GM04503 (cell line): ENCODE measurements at regions not wholly inside any gene's neighbourhood (a gene's known extent, or its start where the extent isn't known, plus 50 kb on each side); places are given as distances from the start of the nearest gene placed in this dataset.

Experiments used
- DNase-seq: peaks from one replicate; pipeline ENCODE4 v3.0.0-alpha.2; 2012; ENCODE audit warnings: low read depth

DNA sequence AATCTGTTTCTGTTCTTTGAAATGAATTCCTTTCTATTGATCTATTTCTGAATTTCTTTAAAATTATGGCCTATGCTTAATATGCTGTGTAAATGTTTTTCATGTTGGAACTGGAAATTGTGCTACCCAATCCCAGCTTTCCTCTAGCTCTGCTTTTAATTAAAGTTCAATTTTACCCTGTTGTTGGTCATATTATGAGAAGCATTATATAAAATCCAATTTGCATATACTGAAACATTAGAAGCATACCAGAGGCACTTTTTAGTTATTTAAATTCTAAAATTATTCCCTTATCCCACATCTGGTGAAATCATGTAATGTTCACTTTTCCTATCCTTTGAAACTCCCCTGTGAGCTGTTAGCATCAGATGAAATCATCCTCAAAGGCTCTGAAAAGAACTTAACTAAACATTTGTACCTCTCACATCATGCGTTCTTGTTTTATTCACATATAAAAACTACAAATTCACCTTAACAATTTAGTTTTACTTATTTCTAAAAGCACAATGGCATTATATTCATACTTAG lies 160.6 kb upstream of the COL21A1 start:
- no peak for DNase-seq

DNA sequence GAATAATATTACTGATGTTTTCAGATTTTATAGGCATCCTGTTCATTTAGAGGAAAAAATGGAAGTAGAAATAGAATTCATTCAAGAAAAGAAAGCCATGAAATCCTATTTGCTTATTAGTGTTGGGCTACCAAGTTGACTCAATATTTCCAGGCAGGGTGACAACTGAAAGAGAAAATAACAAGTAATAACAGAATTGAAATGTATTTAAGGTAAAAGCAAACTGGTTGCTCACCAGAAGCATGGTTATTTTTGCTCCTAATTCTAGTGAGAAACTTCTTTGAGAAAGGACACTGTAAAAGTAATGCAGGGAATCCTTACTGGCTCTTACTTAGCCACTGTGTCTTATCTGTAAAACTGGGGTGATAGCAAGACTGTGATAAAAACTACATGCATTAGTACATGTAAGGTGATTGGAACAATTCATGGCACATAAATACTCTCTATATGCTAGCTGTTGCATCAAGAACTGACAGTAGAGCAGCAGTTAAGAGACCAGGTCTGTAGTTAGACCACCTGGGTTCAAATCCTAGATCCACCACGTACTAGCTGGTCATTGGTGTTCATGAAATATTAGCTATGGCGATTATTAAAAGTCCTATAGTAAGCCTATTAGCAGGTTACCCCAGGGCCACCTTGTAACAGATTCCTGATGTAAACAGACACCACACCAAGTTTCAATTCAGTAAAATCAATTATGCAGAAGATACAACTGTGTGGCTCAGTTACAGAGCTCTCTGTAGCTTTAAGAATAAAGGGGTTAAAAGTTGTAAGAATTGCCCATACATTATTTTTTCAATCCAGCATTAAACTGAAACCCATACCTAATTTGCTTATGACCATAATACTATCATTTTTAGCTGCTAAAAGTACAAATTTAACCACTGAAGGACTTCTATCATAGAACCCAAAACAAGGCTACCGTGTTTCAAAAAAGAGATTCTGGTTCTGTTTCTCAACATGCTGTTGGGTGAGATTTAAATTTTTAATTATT lies 159.2 kb upstream of the COL21A1 start:
- DNase-seq: no peak

GRCh38 chr6:56404599-56404998 lies 157.2 kb upstream of the COL21A1 start:
- DNase-seq: no peak

DNA sequence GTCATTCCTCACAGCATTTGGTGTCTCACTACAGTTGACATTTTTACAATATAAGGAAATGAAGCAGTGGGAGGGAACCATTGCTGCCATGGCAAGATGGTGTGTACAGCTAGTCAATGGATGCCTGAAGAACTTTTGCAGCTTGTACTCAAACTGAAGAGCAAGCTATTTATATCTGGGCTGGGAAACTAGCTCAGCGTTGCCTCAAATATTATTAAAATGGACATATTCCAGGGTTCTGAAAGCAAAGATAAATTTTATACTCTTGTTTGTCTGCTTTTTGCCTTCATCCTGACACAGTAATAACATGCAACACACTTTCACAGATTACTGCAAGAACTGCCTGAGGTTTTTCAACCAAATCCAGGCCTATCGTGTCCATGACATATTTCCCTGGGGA lies 156.4 kb upstream of the COL21A1 start:
- no peak for DNase-seq

DNA sequence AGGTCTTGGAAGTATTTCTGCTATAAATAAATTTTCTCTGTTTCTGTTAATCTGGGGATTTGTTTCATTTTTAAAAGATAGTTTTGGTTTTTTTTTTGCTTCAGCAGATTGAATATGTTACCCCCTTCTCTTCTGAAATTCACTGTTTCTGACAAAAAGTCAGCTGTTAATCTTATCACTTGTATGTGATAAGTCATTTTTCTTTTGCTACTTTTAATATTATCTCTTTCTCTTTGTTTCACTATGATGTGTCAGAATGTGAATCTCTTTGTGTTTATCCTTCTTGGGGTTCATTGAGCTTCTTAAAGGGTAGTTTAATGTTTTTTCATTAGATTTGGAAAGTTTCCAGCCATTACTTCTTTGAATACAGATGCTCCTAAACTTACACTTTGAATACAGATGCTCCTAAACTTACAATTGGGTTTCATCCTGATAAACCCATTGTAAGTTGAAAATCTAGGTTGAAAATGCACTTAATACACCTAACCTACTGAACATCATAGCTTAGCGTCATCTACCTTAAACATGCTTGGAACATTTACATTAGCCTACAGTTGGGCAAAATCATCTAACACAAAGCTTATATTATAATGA lies 154.2 kb upstream of the COL21A1 start:
- no peak for DNase-seq

- DNase-seq: no peak
These were observed 152.9 kb upstream of the COL21A1 start for GRCh38 chr6:56400273-56400672.

DNA sequence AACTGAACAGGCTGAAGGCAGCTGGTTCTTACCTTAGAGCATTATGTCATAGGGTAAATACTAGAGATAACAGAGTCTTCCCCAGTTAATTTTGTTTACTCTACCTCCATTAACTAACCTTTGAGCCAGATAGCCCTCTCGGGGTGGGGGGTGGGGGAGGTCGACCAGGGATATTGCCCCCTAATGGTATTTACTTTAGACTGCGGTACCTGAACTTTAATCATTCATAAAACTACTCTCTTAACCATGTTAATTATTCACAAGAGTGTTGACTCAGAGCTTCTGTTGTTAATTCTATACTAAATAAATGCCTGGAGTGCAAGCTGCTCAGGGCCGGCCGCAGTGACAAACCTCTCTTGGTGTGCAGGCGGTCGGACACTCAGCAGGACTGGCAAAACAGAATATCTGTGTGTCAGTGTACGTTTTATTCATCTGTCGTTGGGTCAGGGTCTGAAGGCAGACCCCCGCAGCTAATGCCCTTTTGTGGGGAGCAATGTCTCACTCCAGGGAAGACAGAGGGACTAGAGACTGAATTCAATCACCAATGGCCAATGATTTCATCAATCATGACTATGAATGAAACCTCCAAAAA lies 152.4 kb upstream of the COL21A1 start:
- no peak for DNase-seq

DNA sequence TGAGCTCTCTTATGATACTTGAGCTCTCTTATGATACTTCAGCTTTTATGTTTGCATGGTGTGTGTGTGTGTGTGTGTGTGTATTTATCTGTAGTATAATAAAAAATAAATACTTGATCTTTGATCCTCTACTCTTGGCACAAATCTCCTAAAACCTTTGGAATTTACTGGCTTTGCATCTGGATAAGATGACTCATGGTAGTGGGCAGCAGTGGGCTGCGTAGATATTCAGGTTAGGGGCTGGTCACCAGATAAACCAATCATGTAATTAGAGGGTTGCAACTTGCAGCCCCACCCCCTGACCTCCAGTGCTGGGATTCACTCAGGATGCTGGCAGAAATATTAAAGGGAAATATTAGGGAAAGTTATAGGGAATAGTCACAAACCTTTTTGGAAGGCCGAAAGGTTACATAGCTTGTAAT lies 151.9 kb upstream of the COL21A1 start:
- DNase-seq: no peak

DNA sequence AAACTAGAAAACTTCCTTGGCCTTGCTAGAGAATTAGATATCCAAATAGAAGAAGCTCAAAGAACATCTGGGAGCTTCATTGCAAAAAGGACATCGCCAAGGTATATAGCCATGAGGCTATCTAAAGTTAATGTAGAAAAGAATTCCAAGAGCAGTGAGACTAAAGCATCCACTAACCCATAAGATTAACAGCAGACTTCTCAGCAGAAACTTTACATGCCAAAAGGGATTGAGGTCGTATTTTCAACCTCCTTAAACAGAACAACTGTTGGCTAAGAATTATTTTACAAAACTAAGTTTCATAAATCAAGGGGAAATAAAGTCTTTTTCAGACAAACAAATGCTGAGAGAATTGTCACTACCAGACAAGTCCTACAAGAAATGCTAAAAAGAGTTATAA lies 149.1 kb upstream of the COL21A1 start:
- no peak for DNase-seq

DNA sequence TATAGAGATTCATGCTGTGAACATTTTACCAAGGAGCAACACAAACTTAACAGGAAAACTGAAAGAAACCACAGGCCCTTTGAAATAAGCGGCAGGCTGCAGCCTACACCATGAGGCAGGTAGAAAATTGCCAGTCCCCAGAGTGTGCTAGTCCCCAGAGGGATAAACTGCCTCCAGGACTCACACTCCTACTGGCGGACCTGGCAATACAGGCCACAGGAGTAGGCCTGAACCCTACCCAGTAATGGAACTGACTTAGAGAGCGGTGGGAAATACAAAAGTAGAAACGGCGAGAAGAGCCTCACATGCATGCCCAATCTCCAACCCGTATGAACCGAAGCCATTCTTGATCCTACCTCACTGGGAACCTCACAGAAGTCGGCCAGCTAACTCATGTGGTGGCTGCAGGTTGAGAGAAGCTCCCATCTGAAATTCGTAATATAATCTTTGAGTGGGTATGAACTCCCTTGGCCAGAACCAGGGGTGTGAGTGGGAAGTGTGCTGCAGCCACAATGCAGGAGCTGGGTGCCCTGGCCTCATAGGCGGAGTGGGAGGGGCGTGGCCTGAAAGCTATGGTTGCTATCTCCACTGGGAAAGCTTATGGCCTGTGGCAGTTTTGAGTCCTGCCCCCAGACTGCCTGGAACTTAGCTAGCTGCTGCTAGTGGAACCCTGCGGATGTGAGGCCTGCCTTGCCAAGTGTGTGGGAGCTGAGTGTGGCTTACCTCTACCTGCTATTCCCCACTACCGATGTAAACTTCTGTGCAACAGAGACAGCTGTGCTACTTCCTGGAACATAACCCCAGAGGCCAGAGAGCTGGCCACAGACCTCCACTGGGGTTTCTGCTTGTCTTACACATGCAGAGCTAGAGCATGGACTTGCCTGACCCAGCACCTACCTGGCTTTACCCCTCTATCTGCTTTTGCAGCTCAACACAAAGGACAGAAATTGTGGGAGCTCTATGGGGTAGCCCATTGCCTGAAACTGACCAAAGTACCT lies 146.5 kb upstream of the COL21A1 start:
- no peak for DNase-seq

GRCh38 chr6:56388415-56388755 lies 141.0 kb upstream of the COL21A1 start:
- DNase-seq: no peak

GRCh38 chr6:56387621-56388414 lies 140.4 kb upstream of the COL21A1 start:
- DNase-seq: no peak

DNA sequence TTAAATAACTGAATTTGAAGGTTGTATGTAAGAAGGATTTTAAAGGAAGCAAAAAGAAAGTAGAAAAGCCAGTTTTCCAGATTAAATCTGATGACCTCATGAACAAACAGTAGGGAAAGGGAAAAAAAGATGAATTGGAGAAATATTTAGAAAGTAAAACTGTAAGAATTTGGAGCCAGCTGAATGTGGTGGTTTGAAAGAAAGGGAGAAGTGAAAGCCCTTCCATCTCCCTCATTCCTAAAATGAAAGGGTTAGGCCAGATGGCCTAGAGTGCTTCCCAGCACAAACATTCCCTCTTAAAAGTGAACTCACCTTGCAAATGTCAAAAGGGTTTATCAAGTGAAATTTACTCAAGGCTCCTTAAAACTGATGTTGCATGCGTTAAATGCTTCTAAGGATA lies 139.3 kb upstream of the COL21A1 start:
- no peak for DNase-seq

GRCh38 chr6:56385981-56386593 lies 138.7 kb upstream of the COL21A1 start:
- no peak for DNase-seq

- DNase-seq: no peak
These were observed 135.8 kb upstream of the COL21A1 start for GRCh38 chr6:56383160-56383559.

DNA sequence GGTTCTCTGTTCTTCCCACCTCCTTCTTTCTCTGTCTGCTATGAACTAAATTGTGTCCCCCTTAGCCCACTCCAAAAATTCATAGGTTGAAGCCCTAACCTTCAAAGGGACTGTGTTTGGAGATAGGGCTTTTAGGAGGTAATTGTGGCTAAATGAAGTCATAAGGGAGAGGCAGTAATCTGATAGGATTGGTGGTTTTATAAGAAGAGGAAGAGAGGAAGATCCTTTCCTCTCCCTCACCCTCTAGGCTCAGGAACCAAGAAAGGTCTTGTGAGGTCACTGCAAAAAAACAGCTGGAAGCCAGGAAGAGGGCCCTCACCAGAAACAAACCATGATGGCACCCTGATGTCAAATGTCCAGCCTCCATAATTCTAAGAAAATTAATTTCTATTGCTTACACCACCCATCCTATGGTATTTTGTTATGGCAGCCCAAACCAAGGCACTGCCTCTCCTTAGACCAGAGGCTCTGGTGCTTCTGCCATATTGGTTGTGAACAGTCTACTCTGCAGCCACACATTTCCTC lies 135.1 kb upstream of the COL21A1 start:
- no peak for DNase-seq

GRCh38 chr6:56381801-56382251 lies 134.4 kb upstream of the COL21A1 start:
- DNase-seq: no peak

- no peak for DNase-seq
These were observed 133.1 kb upstream of the COL21A1 start for GRCh38 chr6:56380476-56380875.

GRCh38 chr6:56378966-56379585 lies 131.7 kb upstream of the COL21A1 start:
- DNase-seq: no peak

DNA sequence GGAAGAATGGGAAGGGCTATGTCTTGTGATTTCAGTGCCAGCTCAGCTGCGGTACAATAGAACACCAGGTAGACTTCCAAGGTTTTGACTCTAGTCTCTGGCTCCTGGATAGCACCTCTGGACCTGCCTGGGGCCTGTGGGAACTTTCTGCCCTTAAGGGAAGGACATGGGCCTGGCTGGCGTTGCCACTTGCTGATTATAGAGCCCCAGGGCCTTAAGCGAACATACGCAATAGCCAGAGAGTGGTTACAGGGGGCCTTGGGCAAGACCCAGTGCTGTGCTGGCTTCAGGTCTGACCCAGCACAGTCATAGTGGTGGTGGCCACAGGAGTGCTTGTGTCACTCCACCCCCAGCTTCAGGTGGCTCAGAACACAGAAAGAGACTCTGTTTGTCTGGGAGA lies 131.1 kb upstream of the COL21A1 start:
- DNase-seq: no peak
